A673 (cell line): ENCODE measurements at regions not wholly inside any gene's neighbourhood (a gene's known extent, or its start where the extent isn't known, plus 50 kb on each side); places are given as distances from the start of the nearest gene placed in this dataset.

Experiments used
- BruUV-seq: library from RNA; stranded (reverse); fragments of 400-500 nt; replicated peaks from 2 replicates; lab custom pipeline; 2021; lab: Mats Ljungman, UMichigan
- CTCF ChIA-PET: fragments of 300-600 bp; sonication (Branson Sonifier 250); formaldehyde crosslinking; loops from one replicate; lab custom pipeline; 2022; ENCODE audit warnings: antibody characterized with exemption; lab: Charles Lee
- POLR2A ChIA-PET: fragments of 300-600 bp; sonication (Branson Sonifier 250); formaldehyde crosslinking; loops from one replicate; lab custom pipeline; 2022; ENCODE audit warnings: antibody characterized with exemption; ENCODE audit not compliant: low non-redundant PET; lab: Charles Lee
- DNase-seq: peaks from one replicate; pipeline ENCODE4 v3.0.0-alpha.2; 2015; ENCODE audit warnings: low spot score
- H3K27ac ChIP-seq: fragments of 200-600 bp; sonication (generic); 2 replicates; pipeline ENCODE4 v1.5.1; 2016; ENCODE audit warnings: mixed run types, low read depth, mild to moderate bottlenecking, mixed read lengths, antibody characterized with exemption, low read length; ENCODE audit not compliant: poor library complexity, severe bottlenecking
- H3K27me3 ChIP-seq: fragments of 200-600 bp; sonication (generic); replicated peaks from 2 replicates; pipeline ENCODE4 v1.6.1; 2017; ENCODE audit warnings: mixed run types, low read depth, mild to moderate bottlenecking, mixed read lengths, antibody characterized with exemption, low read length; ENCODE audit not compliant: insufficient read depth, poor library complexity
- H3K36me3 ChIP-seq: fragments of 200-600 bp; sonication (generic); 2 replicates; pipeline ENCODE4 v1.6.1; 2016; ENCODE audit warnings: mixed run types, mild to moderate bottlenecking, mixed read lengths, antibody characterized with exemption, low read length; ENCODE audit not compliant: insufficient read depth, poor library complexity, severe bottlenecking
- H3K4me1 ChIP-seq: fragments of 200-600 bp; sonication (generic); 2 replicates; pipeline ENCODE4 v1.6.1; 2017; ENCODE audit warnings: mixed run types, mild to moderate bottlenecking, mixed read lengths, antibody characterized with exemption, low read length; ENCODE audit not compliant: insufficient read depth, poor library complexity, severe bottlenecking
- H3K4me3 ChIP-seq: fragments of 200-600 bp; sonication (generic); 2 replicates; pipeline ENCODE4 v1.5.1; 2016; ENCODE audit warnings: low read depth, mixed run types, mild to moderate bottlenecking, mixed read lengths, low read length; ENCODE audit not compliant: poor library complexity, severe bottlenecking
- H3K9me3 ChIP-seq: fragments of 200-600 bp; sonication (generic); 2 replicates; pipeline ENCODE4 v1.6.1; 2016; ENCODE audit warnings: mixed run types, low read depth, mild to moderate bottlenecking, mixed read lengths, antibody characterized with exemption, low read length; ENCODE audit not compliant: poor library complexity, severe bottlenecking
- CTCF ChIP-seq: fragments of 300-800, 200-600 bp; sonication (generic); conservative IDR thresholded peaks from 2 replicates; pipeline ENCODE4 v1.5.1; 2017; ENCODE audit warnings: low read depth, mild to moderate bottlenecking, antibody characterized with exemption, low read length, moderate library complexity, mixed read lengths
- EZH2 ChIP-seq: fragments of 200-600 bp; sonication (generic); IDR thresholded peaks from 2 replicates; pipeline ENCODE4 v1.6.1; 2017; ENCODE audit warnings: borderline replicate concordance, low read depth, mild to moderate bottlenecking, mixed read lengths, antibody characterized with exemption, low read length; ENCODE audit not compliant: poor library complexity, severe bottlenecking
- intact Hi-C: fragments of 100-400 bp; cut with micrococcal nuclease; formaldehyde crosslinking; loops from one replicate; pipeline ENCODE4 v1.10.0; 2022; ENCODE audit not compliant: unreplicated experiment

- intact Hi-C loops = no loop called here
- no peaks in the 10 kb centered on the region for H3K36me3 ChIP-seq
- H3K9me3 ChIP-seq = peaks cover 4% of the 10 kb centered on the region
- no peaks in the 10 kb centered on the region for H3K4me1 ChIP-seq
- peaks cover 43% of the 10 kb centered on the region for H3K27me3 ChIP-seq
- CTCF ChIA-PET = no interaction called here
- no TSS peak for BruUV-seq
- no peak for DNase-seq
- no peak overlapping the region for H3K27ac ChIP-seq
- TF ChIP-seq EZH2 (no peak), CTCF (no peak)
- H3K4me3 ChIP-seq = no peak overlapping the region
- POLR2A ChIA-PET = no interaction called here
These were observed 314.1 kb downstream of the WDR11 start for GRCh38 chr10:121165276-121165675.

- Histone ChIP-seq H3K4me3 (no peak overlapping the region), H3K27me3 (peaks cover 32% of the 10 kb centered on the region), H3K9me3 (peaks cover 4% of the 10 kb centered on the region), H3K36me3 (no peaks in the 10 kb centered on the region), H3K4me1 (no peaks in the 10 kb centered on the region), H3K27ac (no peak overlapping the region)
- DNase-seq = no peak
- ChIA-PET POLR2A (no interaction called here), CTCF (no interaction called here)
- no TSS peak for BruUV-seq
- intact Hi-C loops = no loop called here
- TF ChIP-seq CTCF = no peak
- no peak for TF ChIP-seq EZH2
These were observed 316.5 kb downstream of the WDR11 start for GRCh38 chr10:121167534-121168243.

GRCh38 chr10:121168545-121169216 lies 317.5 kb downstream of the WDR11 start:
- Histone ChIP-seq H3K27ac (no peak overlapping the region), H3K4me3 (no peak overlapping the region), H3K9me3 (peaks cover 4% of the 10 kb centered on the region), H3K27me3 (peaks cover 28% of the 10 kb centered on the region), H3K36me3 (no peaks in the 10 kb centered on the region), H3K4me1 (no peaks in the 10 kb centered on the region)
- intact Hi-C loops = no loop called here
- ChIA-PET POLR2A (no interaction called here), CTCF (no interaction called here)
- no peak for TF ChIP-seq CTCF
- no peak for TF ChIP-seq EZH2
- no TSS peak for BruUV-seq
- no peak for DNase-seq
